ENCODE measurements at regions not wholly inside any gene's neighbourhood (a gene's known extent, or its start where the extent isn't known, plus 50 kb on each side); places are given as distances from the start of the nearest gene placed in this dataset.
A peak's percentile ranks its signal among the peaks of the same experiment; 100 is the strongest.

GRCh38 chr9:89655990-89656657 lies 51.3 kb downstream of the GADD45G start:
- Histone ChIP-seq H3K4me3 (no peak overlapping the region), H3K27ac (no peak overlapping the region), H3K9me3 (no peaks in the 10 kb centered on the region), H3K27me3 (no peaks in the 10 kb centered on the region), H3K4me1 (peaks cover 0 to 6% of the 10 kb centered on the region in 2 donors), H3K36me3 (no peaks in the 10 kb centered on the region)
- TF ChIP-seq POLR2A (IDR thresholded peaks at IDR 0.05): no peak
- TF ChIP-seq POLR2AphosphoS5 (IDR thresholded peaks at IDR 0.05): no peak
- TF ChIP-seq CTCF (IDR thresholded peaks at IDR 0.05): no peak
- intact Hi-C loops (cut with DNase I; ENCODE audit: low total_unique reads): loop anchor here (10.0 kb wide), 1 partner anchor 1401 kb away; no protein-coding TSS in a partner anchor
- DNase-seq (ENCODE audit: low spot score in 2 of 2): peak in 1 of 2 donors; percentile 50

GRCh38 chr9:89657295-89657694 lies 52.5 kb downstream of the GADD45G start:
- no peak overlapping the region for H3K27ac ChIP-seq
- DNase-seq (ENCODE audit: low spot score in 2 of 2): no peak
- H3K9me3 ChIP-seq: no peaks in the 10 kb centered on the region
- no peak overlapping the region for H3K4me3 ChIP-seq
- no peaks in the 10 kb centered on the region for H3K36me3 ChIP-seq
- peaks cover 4 to 15% of the 10 kb centered on the region in 2 donors for H3K4me1 ChIP-seq
- H3K27me3 ChIP-seq: no peaks in the 10 kb centered on the region
- no peak for TF ChIP-seq POLR2A (IDR thresholded peaks at IDR 0.05)
- TF ChIP-seq POLR2AphosphoS5 (IDR thresholded peaks at IDR 0.05): no peak
- no peak for TF ChIP-seq CTCF (IDR thresholded peaks at IDR 0.05)
- intact Hi-C loops (cut with DNase I; ENCODE audit: low total_unique reads): loop anchor here (10.0 kb wide), 1 partner anchor 1402 kb away; no protein-coding TSS in a partner anchor

GRCh38 chr9:89657765-89658164 lies 53.0 kb downstream of the GADD45G start:
- intact Hi-C loops (cut with DNase I; ENCODE audit: low total_unique reads): loop anchor here (1.0 to 10.0 kb wide), 2 partner anchors 25 to 1403 kb away; no protein-coding TSS in a partner anchor
- H3K27ac ChIP-seq: no peak overlapping the region
- H3K4me3 ChIP-seq: no peak overlapping the region
- no peaks in the 10 kb centered on the region for H3K27me3 ChIP-seq
- no peak for TF ChIP-seq CTCF (IDR thresholded peaks at IDR 0.05)
- no peak for TF ChIP-seq POLR2A (IDR thresholded peaks at IDR 0.05)
- TF ChIP-seq POLR2AphosphoS5 (IDR thresholded peaks at IDR 0.05): no peak
- H3K4me1 ChIP-seq: peaks cover 7 to 20% of the 10 kb centered on the region in 2 donors
- H3K36me3 ChIP-seq: no peaks in the 10 kb centered on the region
- H3K9me3 ChIP-seq: no peaks in the 10 kb centered on the region
- DNase-seq (ENCODE audit: low spot score in 2 of 2): no peak

GRCh38 chr9:89658401-89658800 lies 53.6 kb downstream of the GADD45G start:
- peaks cover 8 to 22% of the 10 kb centered on the region in 2 donors for H3K4me1 ChIP-seq
- intact Hi-C loops (cut with DNase I; ENCODE audit: low total_unique reads): loop anchor here (1.0 to 10.0 kb wide), 2 partner anchors 24 to 1404 kb away; no protein-coding TSS in a partner anchor
- no peaks in the 10 kb centered on the region for H3K27me3 ChIP-seq
- no peak overlapping the region for H3K4me3 ChIP-seq
- no peaks in the 10 kb centered on the region for H3K36me3 ChIP-seq
- H3K27ac ChIP-seq: no peak overlapping the region
- no peak for DNase-seq (ENCODE audit: low spot score in 2 of 2)
- no peaks in the 10 kb centered on the region for H3K9me3 ChIP-seq
- TF ChIP-seq CTCF (IDR thresholded peaks at IDR 0.05) (no peak), POLR2AphosphoS5 (IDR thresholded peaks at IDR 0.05) (no peak), POLR2A (IDR thresholded peaks at IDR 0.05) (no peak)

GRCh38 chr9:89658931-89659330 lies 54.1 kb downstream of the GADD45G start:
- intact Hi-C loops (cut with DNase I; ENCODE audit: low total_unique reads): loop anchor here (1.0 to 10.0 kb wide), 2 partner anchors 23 to 1404 kb away; no protein-coding TSS in a partner anchor
- Histone ChIP-seq H3K36me3 (no peaks in the 10 kb centered on the region), H3K27me3 (no peaks in the 10 kb centered on the region), H3K27ac (no peak overlapping the region), H3K4me3 (no peak overlapping the region), H3K9me3 (no peaks in the 10 kb centered on the region), H3K4me1 (peaks cover 8 to 25% of the 10 kb centered on the region in 2 donors)
- TF ChIP-seq CTCF (IDR thresholded peaks at IDR 0.05): no peak
- DNase-seq (ENCODE audit: low spot score in 2 of 2): no peak

Data from breast epithelium (tissue), 4 donors.